Calu3 (cell line): ENCODE measurements at regions not wholly inside any gene's neighbourhood (a gene's known extent, or its start where the extent isn't known, plus 50 kb on each side); places are given as distances from the start of the nearest gene placed in this dataset.

Source experiments
- BruUV-seq: library from RNA; stranded (reverse); fragments of 400-500 nt; replicated peaks from 2 replicates; lab custom pipeline; 2021; lab: Mats Ljungman, UMichigan
- CTCF ChIA-PET: fragments of 300-600 bp; sonication (Branson Sonifier 250); formaldehyde crosslinking; loops from one replicate; lab custom pipeline; 2022; ENCODE audit warnings: antibody characterized with exemption; lab: Charles Lee
- DNase-seq: peaks from one replicate; pipeline ENCODE4 v3.0.0; 2022
- H3K27ac Mint-ChIP-seq: one replicate; pipeline ENCODE4 v1.8.0; 2022; ENCODE audit warnings: mixed read lengths; ENCODE audit not compliant: unreplicated experiment
- H3K27me3 Mint-ChIP-seq: one replicate; pipeline ENCODE4 v1.8.0; 2022; ENCODE audit warnings: mixed read lengths; ENCODE audit not compliant: unreplicated experiment
- H3K36me3 Mint-ChIP-seq: one replicate; pipeline ENCODE4 v1.8.0; 2022; ENCODE audit warnings: mild to moderate bottlenecking, moderate library complexity, mixed read lengths; ENCODE audit not compliant: insufficient read depth, unreplicated experiment
- H3K4me1 Mint-ChIP-seq: one replicate; pipeline ENCODE4 v1.8.0; 2022; ENCODE audit warnings: mild to moderate bottlenecking, low read depth, mixed read lengths; ENCODE audit not compliant: unreplicated experiment
- H3K4me3 Mint-ChIP-seq: one replicate; pipeline ENCODE4 v1.8.0; 2022; ENCODE audit warnings: mild to moderate bottlenecking, low read depth, moderate library complexity, mixed read lengths; ENCODE audit not compliant: unreplicated experiment
- H3K9me3 Mint-ChIP-seq: one replicate; pipeline ENCODE4 v1.8.0; 2022; ENCODE audit warnings: low read depth, mixed read lengths; ENCODE audit not compliant: unreplicated experiment
- intact Hi-C: fragments of 100-400 bp; cut with micrococcal nuclease; formaldehyde crosslinking; loops from one replicate; pipeline ENCODE4 v1.10.0; 2022; ENCODE audit not compliant: unreplicated experiment
- TF ChIP-seq, protein P1 (sequence below): fragments of 200-600 bp; IDR thresholded peaks from one replicate; pipeline ENCODE4 v1.8.0; 2022; ENCODE audit warnings: antibody characterized with exemption; ENCODE audit not compliant: unreplicated experiment

GRCh38 chr5:130805648-130806047 lies 359.4 kb downstream of the HINT1 start:
- Mint-ChIP-seq H3K36me3 (no peaks in the 10 kb centered on the region), H3K9me3 (peaks cover 6% of the 10 kb centered on the region), H3K27ac (no peak overlapping the region), H3K27me3 (no peaks in the 10 kb centered on the region), H3K4me3 (no peak overlapping the region), H3K4me1 (no peaks in the 10 kb centered on the region)
- no TSS peak for BruUV-seq
- CTCF ChIA-PET, result no interaction called here
- DNase-seq, result no peak
- intact Hi-C loops, result no loop called here
- TF ChIP-seq, protein P1, sequence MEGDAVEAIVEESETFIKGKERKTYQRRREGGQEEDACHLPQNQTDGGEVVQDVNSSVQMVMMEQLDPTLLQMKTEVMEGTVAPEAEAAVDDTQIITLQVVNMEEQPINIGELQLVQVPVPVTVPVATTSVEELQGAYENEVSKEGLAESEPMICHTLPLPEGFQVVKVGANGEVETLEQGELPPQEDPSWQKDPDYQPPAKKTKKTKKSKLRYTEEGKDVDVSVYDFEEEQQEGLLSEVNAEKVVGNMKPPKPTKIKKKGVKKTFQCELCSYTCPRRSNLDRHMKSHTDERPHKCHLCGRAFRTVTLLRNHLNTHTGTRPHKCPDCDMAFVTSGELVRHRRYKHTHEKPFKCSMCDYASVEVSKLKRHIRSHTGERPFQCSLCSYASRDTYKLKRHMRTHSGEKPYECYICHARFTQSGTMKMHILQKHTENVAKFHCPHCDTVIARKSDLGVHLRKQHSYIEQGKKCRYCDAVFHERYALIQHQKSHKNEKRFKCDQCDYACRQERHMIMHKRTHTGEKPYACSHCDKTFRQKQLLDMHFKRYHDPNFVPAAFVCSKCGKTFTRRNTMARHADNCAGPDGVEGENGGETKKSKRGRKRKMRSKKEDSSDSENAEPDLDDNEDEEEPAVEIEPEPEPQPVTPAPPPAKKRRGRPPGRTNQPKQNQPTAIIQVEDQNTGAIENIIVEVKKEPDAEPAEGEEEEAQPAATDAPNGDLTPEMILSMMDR, result no peak

GRCh38 chr5:130805036-130805435 lies 360.0 kb downstream of the HINT1 start:
- DNase-seq, result no peak
- no TSS peak for BruUV-seq
- Mint-ChIP-seq H3K4me3 (no peak overlapping the region), H3K9me3 (peaks cover 6% of the 10 kb centered on the region), H3K27me3 (no peaks in the 10 kb centered on the region), H3K4me1 (no peaks in the 10 kb centered on the region), H3K27ac (no peak overlapping the region), H3K36me3 (no peaks in the 10 kb centered on the region)
- TF ChIP-seq, protein P1, result no peak
- intact Hi-C loops, result no loop called here
- CTCF ChIA-PET, result interaction anchor here (0.6 kb wide), 1 partner anchor 316 kb away, joined by 6 read pairs; no protein-coding TSS in a partner anchor

- Mint-ChIP-seq H3K36me3 (no peaks in the 10 kb centered on the region), H3K4me1 (peaks cover 9% of the 10 kb centered on the region), H3K27ac (no peak overlapping the region), H3K4me3 (no peak overlapping the region), H3K27me3 (no peaks in the 10 kb centered on the region), H3K9me3 (peaks cover 10% of the 10 kb centered on the region)
- CTCF ChIA-PET, result no interaction called here
- intact Hi-C loops, result no loop called here
- BruUV-seq, result no TSS peak
- TF ChIP-seq, protein P1, result no peak
- no peak for DNase-seq
Measured at GRCh38 chr5:130801963-130802362, 363.1 kb downstream of the HINT1 start.

DNA sequence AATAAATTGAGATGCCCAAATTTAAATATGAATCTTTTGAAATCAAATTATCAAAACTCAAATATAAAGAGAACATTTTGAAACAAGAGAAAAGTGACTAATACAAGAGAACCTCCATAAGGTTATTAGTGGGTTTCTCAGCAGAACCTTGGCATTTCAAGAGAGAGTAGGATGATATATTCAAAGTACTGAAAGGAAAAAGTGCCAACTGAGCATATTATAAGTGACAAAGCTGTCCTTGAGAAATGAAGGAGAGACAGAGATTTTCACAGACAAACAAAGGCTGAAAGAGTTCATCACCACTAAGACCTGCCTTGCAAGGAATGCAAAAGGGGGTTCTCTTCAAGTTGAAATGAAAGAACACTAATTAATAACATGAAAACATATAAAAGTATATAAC lies 366.0 kb downstream of the HINT1 start:
- Mint-ChIP-seq H3K4me1 (peaks cover 9% of the 10 kb centered on the region), H3K27ac (no peak overlapping the region), H3K9me3 (peaks cover 10% of the 10 kb centered on the region), H3K4me3 (no peak overlapping the region), H3K36me3 (no peaks in the 10 kb centered on the region), H3K27me3 (no peaks in the 10 kb centered on the region)
- TF ChIP-seq, protein P1, result no peak
- intact Hi-C loops, result no loop called here
- BruUV-seq, result no TSS peak
- no peak for DNase-seq
- CTCF ChIA-PET, result interaction anchor here (0.6 kb wide), 1 partner anchor 306 kb away, joined by 3 read pairs; no protein-coding TSS in a partner anchor
